ENCODE measurements at regions not wholly inside any gene's neighbourhood (a gene's known extent, or its start where the extent isn't known, plus 50 kb on each side); places are given as distances from the start of the nearest gene placed in this dataset.

- Histone ChIP-seq H3K9me3 (ENCODE audit: control extremely low read depth in 1 of 5, control insufficient read depth in 4 of 5, insufficient read depth in 2 of 5, low read depth in 1 of 5, low read length in 4 of 5) (peaks cover 0 to 2% (median 0%) of the 10 kb centered on the region in 5 experiments), H3K4me1 (ENCODE audit: control extremely low read depth in 1 of 4, control insufficient read depth in 4 of 4, insufficient read depth in 4 of 4, low read length in 3 of 4) (no peaks in the 10 kb centered on the region), H3K4me3 (ENCODE audit: control insufficient read depth in 1 of 7, extremely low read depth in 1 of 7, insufficient read depth in 4 of 7, low read depth in 2 of 7, low read length in 6 of 7) (no peak overlapping the region), H3K27me3 (replicated peaks in 2 of 5; ENCODE audit: control insufficient read depth in 4 of 5, insufficient read depth in 5 of 5, low read length in 4 of 5) (no peaks in the 10 kb centered on the region), H3K36me3 (ENCODE audit: control insufficient read depth in 4 of 4, insufficient read depth in 4 of 4, low read length in 3 of 4) (no peaks in the 10 kb centered on the region), H3K27ac (ENCODE audit: insufficient read depth in 1 of 2, low read depth in 1 of 2, low read length in 2 of 2, poor library complexity in 1 of 2, severe bottlenecking in 2 of 2) (no peak overlapping the region)
- DNase-seq, result no peak
- no CpG with 5 or more reads among the region's 3 CpGs for whole genome bisulfite sequencing (ENCODE audit: insufficient coverage)
- ChIA-PET CTCF (no interaction called here), POLR2A (no interaction called here)
Observed at GRCh38 chr20:12337601-12338000, 419.9 kb downstream of the BTBD3 start.

DNA sequence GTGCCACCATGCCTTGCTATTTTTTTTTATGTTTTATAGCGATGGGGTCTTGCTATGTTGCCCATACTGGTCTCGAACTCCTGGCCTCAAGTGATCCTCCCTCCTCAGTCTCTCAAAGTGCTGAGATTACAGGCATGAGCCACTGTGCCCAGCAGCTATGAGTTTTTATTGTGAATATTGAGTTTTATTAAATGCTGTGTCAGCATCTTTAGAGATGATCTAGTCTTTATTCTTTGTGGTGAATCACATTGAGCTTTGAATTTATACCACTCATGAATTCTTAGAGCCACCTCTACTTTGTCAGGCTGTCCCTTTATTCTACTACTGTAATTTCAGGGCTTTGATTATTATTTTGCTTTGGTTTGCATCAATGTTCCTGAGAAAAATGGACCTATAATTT lies 428.3 kb downstream of the BTBD3 start:
- ChIA-PET CTCF (no interaction called here), POLR2A (no interaction called here)
- no peak for DNase-seq
- Histone ChIP-seq H3K27me3 (replicated peaks in 2 of 5; ENCODE audit: control insufficient read depth in 4 of 5, insufficient read depth in 5 of 5, low read length in 4 of 5) (peaks cover 0 to under 1% (median 0%) of the 10 kb centered on the region in 5 experiments), H3K4me3 (ENCODE audit: control insufficient read depth in 1 of 7, extremely low read depth in 1 of 7, insufficient read depth in 4 of 7, low read depth in 2 of 7, low read length in 6 of 7) (no peak overlapping the region), H3K9me3 (ENCODE audit: control extremely low read depth in 1 of 5, control insufficient read depth in 4 of 5, insufficient read depth in 2 of 5, low read depth in 1 of 5, low read length in 4 of 5) (no peaks in the 10 kb centered on the region), H3K4me1 (ENCODE audit: control extremely low read depth in 1 of 4, control insufficient read depth in 4 of 4, insufficient read depth in 4 of 4, low read length in 3 of 4) (no peaks in the 10 kb centered on the region), H3K36me3 (ENCODE audit: control insufficient read depth in 4 of 4, insufficient read depth in 4 of 4, low read length in 3 of 4) (no peaks in the 10 kb centered on the region), H3K27ac (ENCODE audit: insufficient read depth in 1 of 2, low read depth in 1 of 2, low read length in 2 of 2, poor library complexity in 1 of 2, severe bottlenecking in 2 of 2) (no peak overlapping the region)
- no CpG with 5 or more reads among the region's 2 CpGs for WGBS (ENCODE audit: insufficient coverage)

- Histone ChIP-seq H3K4me1 (ENCODE audit: control extremely low read depth in 1 of 4, control insufficient read depth in 4 of 4, insufficient read depth in 4 of 4, low read length in 3 of 4) (no peaks in the 10 kb centered on the region), H3K4me3 (ENCODE audit: control insufficient read depth in 1 of 7, extremely low read depth in 1 of 7, insufficient read depth in 4 of 7, low read depth in 2 of 7, low read length in 6 of 7) (no peak overlapping the region), H3K9me3 (ENCODE audit: control extremely low read depth in 1 of 5, control insufficient read depth in 4 of 5, insufficient read depth in 2 of 5, low read depth in 1 of 5, low read length in 4 of 5) (no peaks in the 10 kb centered on the region), H3K27me3 (replicated peaks in 2 of 5; ENCODE audit: control insufficient read depth in 4 of 5, insufficient read depth in 5 of 5, low read length in 4 of 5) (peaks cover 0 to 1% (median 0%) of the 10 kb centered on the region in 5 experiments), H3K27ac (ENCODE audit: insufficient read depth in 1 of 2, low read depth in 1 of 2, low read length in 2 of 2, poor library complexity in 1 of 2, severe bottlenecking in 2 of 2) (no peak overlapping the region), H3K36me3 (ENCODE audit: control insufficient read depth in 4 of 4, insufficient read depth in 4 of 4, low read length in 3 of 4) (no peaks in the 10 kb centered on the region)
- ChIA-PET POLR2A (no interaction called here), CTCF (no interaction called here)
- DNase-seq, result no peak
- no CpG with 5 or more reads among the region's 2 CpGs for WGBS (ENCODE audit: insufficient coverage)
Observed at GRCh38 chr20:12353842-12354241, 436.1 kb downstream of the BTBD3 start.

DNA sequence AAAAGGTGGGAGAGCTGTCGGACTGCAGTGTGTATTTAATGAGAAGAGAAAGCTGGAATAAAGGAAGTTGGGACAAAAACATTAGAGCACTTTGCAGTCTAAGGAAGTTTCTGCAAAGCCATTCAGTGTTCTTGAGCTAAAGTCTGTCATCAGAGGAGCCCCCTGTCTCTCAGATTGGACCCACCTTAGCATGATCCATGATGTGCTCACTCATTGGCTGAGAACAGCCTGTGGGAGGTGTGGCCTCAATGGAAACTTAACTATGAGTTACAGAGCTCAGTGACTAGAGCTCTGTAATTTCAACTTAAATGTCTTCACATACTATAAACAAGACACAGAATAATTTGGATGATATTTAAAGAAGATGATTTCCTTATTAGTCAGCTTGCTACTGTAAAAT lies 437.0 kb downstream of the BTBD3 start:
- no peaks in the 10 kb centered on the region for H3K36me3 ChIP-seq (ENCODE audit: control insufficient read depth in 4 of 4, insufficient read depth in 4 of 4, low read length in 3 of 4)
- no peak overlapping the region for H3K27ac ChIP-seq (ENCODE audit: insufficient read depth in 1 of 2, low read depth in 1 of 2, low read length in 2 of 2, poor library complexity in 1 of 2, severe bottlenecking in 2 of 2)
- ChIA-PET CTCF (no interaction called here), POLR2A (no interaction called here)
- H3K9me3 ChIP-seq (ENCODE audit: control extremely low read depth in 1 of 5, control insufficient read depth in 4 of 5, insufficient read depth in 2 of 5, low read depth in 1 of 5, low read length in 4 of 5), result no peaks in the 10 kb centered on the region
- no peak overlapping the region for H3K4me3 ChIP-seq (ENCODE audit: control insufficient read depth in 1 of 7, extremely low read depth in 1 of 7, insufficient read depth in 4 of 7, low read depth in 2 of 7, low read length in 6 of 7)
- H3K27me3 ChIP-seq (replicated peaks in 2 of 5; ENCODE audit: control insufficient read depth in 4 of 5, insufficient read depth in 5 of 5, low read length in 4 of 5), result peaks cover 0 to 1% (median 0%) of the 10 kb centered on the region in 5 experiments
- DNase-seq, result no peak
- WGBS (ENCODE audit: insufficient coverage), result 20% methylated on average over 1 of the region's 1 CpG
- H3K4me1 ChIP-seq (ENCODE audit: control extremely low read depth in 1 of 4, control insufficient read depth in 4 of 4, insufficient read depth in 4 of 4, low read length in 3 of 4), result no peaks in the 10 kb centered on the region

DNA sequence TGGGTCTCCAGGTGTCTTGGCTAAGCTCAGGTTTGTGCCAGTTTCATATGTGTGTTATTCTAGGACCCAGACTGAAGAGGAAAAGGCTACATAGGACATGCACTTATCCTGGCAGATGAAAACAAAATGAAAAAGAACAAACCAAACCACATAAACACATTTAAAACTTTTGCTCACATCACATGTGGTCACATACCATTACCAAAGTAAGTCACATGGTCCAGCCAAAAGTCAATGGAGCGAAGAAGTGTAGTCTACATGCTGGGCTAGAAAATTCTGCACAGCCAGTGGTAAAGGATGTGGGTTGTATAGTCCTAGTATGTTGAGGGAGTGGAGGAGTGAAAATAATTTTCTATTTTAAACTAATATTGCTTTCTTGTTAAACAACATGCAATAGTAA lies 437.5 kb downstream of the BTBD3 start:
- CTCF ChIA-PET, result no interaction called here
- DNase-seq, result no peak
- Histone ChIP-seq H3K4me1 (ENCODE audit: control extremely low read depth in 1 of 4, control insufficient read depth in 4 of 4, insufficient read depth in 4 of 4, low read length in 3 of 4) (no peaks in the 10 kb centered on the region), H3K36me3 (ENCODE audit: control insufficient read depth in 4 of 4, insufficient read depth in 4 of 4, low read length in 3 of 4) (no peaks in the 10 kb centered on the region), H3K4me3 (ENCODE audit: control insufficient read depth in 1 of 7, extremely low read depth in 1 of 7, insufficient read depth in 4 of 7, low read depth in 2 of 7, low read length in 6 of 7) (no peak overlapping the region), H3K9me3 (ENCODE audit: control extremely low read depth in 1 of 5, control insufficient read depth in 4 of 5, insufficient read depth in 2 of 5, low read depth in 1 of 5, low read length in 4 of 5) (no peaks in the 10 kb centered on the region), H3K27ac (ENCODE audit: insufficient read depth in 1 of 2, low read depth in 1 of 2, low read length in 2 of 2, poor library complexity in 1 of 2, severe bottlenecking in 2 of 2) (no peak overlapping the region), H3K27me3 (replicated peaks in 2 of 5; ENCODE audit: control insufficient read depth in 4 of 5, insufficient read depth in 5 of 5, low read length in 4 of 5) (peaks cover 0 to 1% (median 0%) of the 10 kb centered on the region in 5 experiments)
- WGBS (ENCODE audit: insufficient coverage), result 100% methylated on average over 1 of the region's 1 CpG
- POLR2A ChIA-PET, result no interaction called here

GRCh38 chr20:12358006-12358654 lies 440.4 kb downstream of the BTBD3 start:
- H3K27ac ChIP-seq (ENCODE audit: insufficient read depth in 1 of 2, low read depth in 1 of 2, low read length in 2 of 2, poor library complexity in 1 of 2, severe bottlenecking in 2 of 2), result no peak overlapping the region
- H3K27me3 ChIP-seq (replicated peaks in 2 of 5; ENCODE audit: control insufficient read depth in 4 of 5, insufficient read depth in 5 of 5, low read length in 4 of 5), result no peaks in the 10 kb centered on the region
- WGBS (ENCODE audit: insufficient coverage), result 79% methylated on average over 3 of the region's 4 CpGs
- POLR2A ChIA-PET, result no interaction called here
- H3K4me3 ChIP-seq (ENCODE audit: control insufficient read depth in 1 of 7, extremely low read depth in 1 of 7, insufficient read depth in 4 of 7, low read depth in 2 of 7, low read length in 6 of 7), result no peak overlapping the region
- H3K4me1 ChIP-seq (ENCODE audit: control extremely low read depth in 1 of 4, control insufficient read depth in 4 of 4, insufficient read depth in 4 of 4, low read length in 3 of 4), result no peaks in the 10 kb centered on the region
- H3K36me3 ChIP-seq (ENCODE audit: control insufficient read depth in 4 of 4, insufficient read depth in 4 of 4, low read length in 3 of 4), result no peaks in the 10 kb centered on the region
- CTCF ChIA-PET, result interaction anchor here (0.8 kb wide), 1 partner anchor 346 kb away, joined by 3 read pairs; no protein-coding TSS in a partner anchor
- peak in 2 of 3 donors; percentile 2 to 8 for DNase-seq
- H3K9me3 ChIP-seq (ENCODE audit: control extremely low read depth in 1 of 5, control insufficient read depth in 4 of 5, insufficient read depth in 2 of 5, low read depth in 1 of 5, low read length in 4 of 5), result no peaks in the 10 kb centered on the region

DNA sequence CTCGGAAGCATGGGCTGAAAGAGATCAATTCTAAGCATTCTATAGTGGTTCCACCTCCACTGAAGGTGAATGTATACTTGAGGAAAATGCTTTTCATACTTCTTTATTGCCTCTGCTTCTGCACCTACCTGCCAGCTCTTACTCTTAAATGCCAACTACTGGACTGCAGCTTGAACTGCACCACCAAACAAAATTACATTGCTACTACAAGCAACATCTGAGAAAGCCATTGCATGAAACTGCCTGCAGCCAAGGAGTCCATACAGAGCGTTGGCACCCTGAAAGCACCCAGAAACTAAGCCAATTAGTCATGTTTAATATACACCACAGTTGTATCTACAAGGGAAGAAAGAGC lies 440.9 kb downstream of the BTBD3 start:
- H3K36me3 ChIP-seq (ENCODE audit: control insufficient read depth in 4 of 4, insufficient read depth in 4 of 4, low read length in 3 of 4), result no peaks in the 10 kb centered on the region
- CTCF ChIA-PET, result no interaction called here
- POLR2A ChIA-PET, result no interaction called here
- no peaks in the 10 kb centered on the region for H3K4me1 ChIP-seq (ENCODE audit: control extremely low read depth in 1 of 4, control insufficient read depth in 4 of 4, insufficient read depth in 4 of 4, low read length in 3 of 4)
- no peak for DNase-seq
- no CpG with 5 or more reads among the region's 2 CpGs for WGBS (ENCODE audit: insufficient coverage)
- H3K27ac ChIP-seq (ENCODE audit: insufficient read depth in 1 of 2, low read depth in 1 of 2, low read length in 2 of 2, poor library complexity in 1 of 2, severe bottlenecking in 2 of 2), result no peak overlapping the region
- H3K27me3 ChIP-seq (replicated peaks in 2 of 5; ENCODE audit: control insufficient read depth in 4 of 5, insufficient read depth in 5 of 5, low read length in 4 of 5), result no peaks in the 10 kb centered on the region
- H3K4me3 ChIP-seq (ENCODE audit: control insufficient read depth in 1 of 7, extremely low read depth in 1 of 7, insufficient read depth in 4 of 7, low read depth in 2 of 7, low read length in 6 of 7), result no peak overlapping the region
- H3K9me3 ChIP-seq (ENCODE audit: control extremely low read depth in 1 of 5, control insufficient read depth in 4 of 5, insufficient read depth in 2 of 5, low read depth in 1 of 5, low read length in 4 of 5), result no peaks in the 10 kb centered on the region
